EL (cell line): ENCODE measurements at regions not wholly inside any gene's neighbourhood (a gene's known extent, or its start where the extent isn't known, plus 50 kb on each side); places are given as distances from the start of the nearest gene placed in this dataset.

Source experiments
- DNase-seq: peaks from one replicate; pipeline ENCODE4 v3.0.0-alpha.2; 2016

GRCh38 chr10:108904163-108904838 lies 1019.0 kb downstream of the XPNPEP1 start:
- peak; percentile 21 for DNase-seq

- DNase-seq, result no peak
Observed at GRCh38 chr10:108902619-108903285, 1020.6 kb downstream of the XPNPEP1 start.

GRCh38 chr10:108901781-108902618 lies 1021.3 kb downstream of the XPNPEP1 start:
- peak; percentile 7 for DNase-seq

- DNase-seq, result no peak
Observed at GRCh38 chr10:108899670-108900069, 1023.6 kb downstream of the XPNPEP1 start.

- no peak for DNase-seq
Observed at GRCh38 chr10:108894402-108895301, 1028.7 kb downstream of the XPNPEP1 start.

- peak; percentile 26 for DNase-seq
Observed at GRCh38 chr10:108877095-108877561, 1046.2 kb downstream of the XPNPEP1 start.

GRCh38 chr10:108872854-108873253 lies 1050.5 kb downstream of the XPNPEP1 start:
- no peak for DNase-seq

GRCh38 chr10:108868881-108869280 lies 1054.4 kb downstream of the XPNPEP1 start:
- no peak for DNase-seq

- peak; percentile 29 for DNase-seq
Observed at GRCh38 chr10:108862676-108863350, 1060.5 kb downstream of the XPNPEP1 start.

- DNase-seq, result no peak
Observed at GRCh38 chr10:108861181-108861754, 1062.0 kb downstream of the XPNPEP1 start.

- DNase-seq, result no peak
Observed at GRCh38 chr10:108852211-108852610, 1071.1 kb downstream of the XPNPEP1 start.

- no peak for DNase-seq
Observed at GRCh38 chr10:108850138-108850854, 1073.0 kb downstream of the XPNPEP1 start.

GRCh38 chr10:108849688-108850087 lies 1073.6 kb downstream of the XPNPEP1 start:
- DNase-seq, result no peak

GRCh38 chr10:108849186-108849585 lies 1074.1 kb downstream of the XPNPEP1 start:
- DNase-seq, result no peak

GRCh38 chr10:108848046-108848445 lies 1075.3 kb downstream of the XPNPEP1 start:
- DNase-seq, result peak; percentile 22

- DNase-seq, result no peak
Observed at GRCh38 chr10:108840944-108841343, 1082.4 kb downstream of the XPNPEP1 start.

GRCh38 chr10:108836362-108836761 lies 1086.9 kb downstream of the XPNPEP1 start:
- DNase-seq, result no peak

GRCh38 chr10:108822026-108822425 lies 1101.3 kb downstream of the XPNPEP1 start:
- DNase-seq, result no peak

GRCh38 chr10:108819302-108819701 lies 1104.0 kb downstream of the XPNPEP1 start:
- DNase-seq, result no peak

- DNase-seq, result no peak
Observed at GRCh38 chr10:108817584-108817983, 1105.7 kb downstream of the XPNPEP1 start.

GRCh38 chr10:108817135-108817534 lies 1106.2 kb downstream of the XPNPEP1 start:
- DNase-seq, result no peak
